ENCODE measurements at regions not wholly inside any gene's neighbourhood (a gene's known extent, or its start where the extent isn't known, plus 50 kb on each side); places are given as distances from the start of the nearest gene placed in this dataset.
"Not testable (repeated sequence)": the region's sequence is repeated elsewhere in the genome, so short reads cannot be mapped to it uniquely, and the experiment has no call there.

DNA sequence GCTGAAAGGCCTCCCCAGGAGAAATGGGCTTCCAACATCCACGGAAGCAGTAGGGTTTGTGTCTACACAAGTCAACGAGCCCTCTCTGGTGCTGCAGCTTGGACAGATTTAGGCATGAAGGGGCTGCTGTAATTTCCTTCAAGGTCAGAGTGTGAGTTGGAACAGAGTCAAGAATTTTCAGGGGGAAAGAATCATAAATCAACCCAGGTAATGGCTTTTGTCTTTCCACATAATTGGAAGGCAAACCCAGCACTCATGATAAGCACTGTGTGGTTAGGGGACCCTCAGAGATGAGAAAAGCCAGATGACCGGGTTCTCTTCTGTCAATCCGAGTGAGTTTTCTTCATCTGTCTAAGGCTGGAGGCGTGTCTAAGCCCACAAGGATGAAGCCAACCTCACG, 78.6 kb upstream of the MXRA5 start:
- Histone ChIP-seq H3K4me3 (no peak overlapping the region), H3K4me1 (no peaks in the 10 kb centered on the region), H3K27ac (no peak overlapping the region), H3K36me3 (no peaks in the 10 kb centered on the region), H3K27me3 (no peaks in the 10 kb centered on the region), H3K9me3 (no peaks in the 10 kb centered on the region)
- TF ChIP-seq, protein P1, sequence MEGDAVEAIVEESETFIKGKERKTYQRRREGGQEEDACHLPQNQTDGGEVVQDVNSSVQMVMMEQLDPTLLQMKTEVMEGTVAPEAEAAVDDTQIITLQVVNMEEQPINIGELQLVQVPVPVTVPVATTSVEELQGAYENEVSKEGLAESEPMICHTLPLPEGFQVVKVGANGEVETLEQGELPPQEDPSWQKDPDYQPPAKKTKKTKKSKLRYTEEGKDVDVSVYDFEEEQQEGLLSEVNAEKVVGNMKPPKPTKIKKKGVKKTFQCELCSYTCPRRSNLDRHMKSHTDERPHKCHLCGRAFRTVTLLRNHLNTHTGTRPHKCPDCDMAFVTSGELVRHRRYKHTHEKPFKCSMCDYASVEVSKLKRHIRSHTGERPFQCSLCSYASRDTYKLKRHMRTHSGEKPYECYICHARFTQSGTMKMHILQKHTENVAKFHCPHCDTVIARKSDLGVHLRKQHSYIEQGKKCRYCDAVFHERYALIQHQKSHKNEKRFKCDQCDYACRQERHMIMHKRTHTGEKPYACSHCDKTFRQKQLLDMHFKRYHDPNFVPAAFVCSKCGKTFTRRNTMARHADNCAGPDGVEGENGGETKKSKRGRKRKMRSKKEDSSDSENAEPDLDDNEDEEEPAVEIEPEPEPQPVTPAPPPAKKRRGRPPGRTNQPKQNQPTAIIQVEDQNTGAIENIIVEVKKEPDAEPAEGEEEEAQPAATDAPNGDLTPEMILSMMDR (IDR thresholded peaks at IDR 0.05), result no peak
- ATAC-seq (no peak), DNase-seq (no peak)
- intact Hi-C loops (cut with DNase I), result no loop called here
- WGBS, 2 donors, result 59 to 67% methylated on average over 6 of the region's 6 CpGs

DNA sequence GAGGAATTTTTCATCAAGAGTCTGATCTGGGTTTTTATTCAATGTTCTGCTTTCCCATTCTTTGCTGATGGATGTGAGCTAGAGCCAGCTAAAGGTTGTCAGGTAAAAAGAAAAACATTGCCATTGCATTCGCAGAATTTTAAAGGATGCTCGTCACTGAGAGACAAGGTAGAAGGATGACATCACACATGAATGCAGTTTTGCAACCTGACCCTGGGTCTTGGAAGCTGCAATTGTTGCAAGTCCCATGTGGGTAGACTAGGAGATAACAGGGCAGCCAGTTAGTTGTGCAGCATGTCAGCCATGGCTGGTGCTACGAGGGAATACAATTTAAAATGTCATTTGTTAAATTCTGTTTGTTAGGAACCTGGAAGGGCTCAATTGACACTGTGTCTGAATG, 73.9 kb upstream of the MXRA5 start:
- ATAC-seq (no peak), DNase-seq (no peak)
- intact Hi-C loops (cut with DNase I), result no loop called here
- peaks cover 0 to 6% (median 0%) of the 10 kb centered on the region in 11 donors for H3K9me3 ChIP-seq
- 86 to 87% methylated on average over 3 of the region's 3 CpGs for WGBS, 2 donors
- H3K4me1 ChIP-seq, result no peaks in the 10 kb centered on the region
- no peak overlapping the region for H3K27ac ChIP-seq
- TF ChIP-seq, protein P1 (IDR thresholded peaks at IDR 0.05), result no peak
- H3K27me3 ChIP-seq, result no peaks in the 10 kb centered on the region
- no peak overlapping the region for H3K4me3 ChIP-seq
- no peaks in the 10 kb centered on the region for H3K36me3 ChIP-seq

DNA sequence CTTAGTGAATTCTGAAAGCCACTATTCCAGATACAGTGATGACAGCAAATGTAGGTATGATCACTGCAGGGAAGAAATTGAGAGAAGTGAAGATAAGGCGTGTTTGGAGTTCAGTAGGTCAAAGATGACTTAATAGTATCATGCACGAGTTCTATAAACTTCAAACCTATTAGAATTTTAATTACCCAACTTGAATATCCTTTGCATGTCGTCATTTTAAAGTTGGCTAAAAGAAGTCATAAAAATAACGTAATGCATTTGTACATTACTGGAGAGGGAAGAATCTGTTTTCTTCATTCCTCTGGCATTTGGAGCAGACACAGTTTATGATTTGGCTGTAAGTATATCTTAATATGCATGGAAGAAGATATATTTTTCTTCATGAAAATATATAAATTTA, 68.6 kb upstream of the MXRA5 start:
- Histone ChIP-seq H3K9me3 (peaks cover 0 to 13% (median 0%) of the 10 kb centered on the region in 11 donors), H3K4me1 (no peaks in the 10 kb centered on the region), H3K27me3 (no peaks in the 10 kb centered on the region), H3K36me3 (no peaks in the 10 kb centered on the region), H3K27ac (no peak overlapping the region), H3K4me3 (no peak overlapping the region)
- ATAC-seq, result no peak
- WGBS, 2 donors, result 68 to 69% methylated on average over 4 of the region's 4 CpGs
- TF ChIP-seq, protein P1 (IDR thresholded peaks at IDR 0.05), result no peak
- no peak for DNase-seq
- intact Hi-C loops (cut with DNase I), result no loop called here

DNA sequence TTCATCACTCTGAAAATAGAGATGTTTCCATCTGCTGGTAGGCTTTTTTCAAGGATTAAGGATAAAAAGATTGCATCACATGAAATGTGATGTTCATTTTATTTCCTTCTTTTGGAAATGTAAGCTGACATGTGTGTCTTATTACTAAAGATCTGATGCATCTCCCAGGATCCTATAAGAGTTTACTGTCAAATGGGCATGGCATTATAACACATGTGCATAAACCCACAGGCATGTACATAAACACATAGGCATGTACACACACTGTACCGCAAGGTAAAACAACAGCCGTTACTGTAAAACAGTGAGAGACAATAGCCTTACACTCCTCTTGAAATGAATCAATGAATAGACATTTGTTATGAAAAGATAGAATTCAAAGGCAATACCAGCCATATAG, 65.2 kb upstream of the MXRA5 start:
- H3K9me3 ChIP-seq, result peaks cover 0 to 13% (median 0%) of the 10 kb centered on the region in 11 donors
- H3K27ac ChIP-seq; ATAC-seq; intact Hi-C loops (cut with DNase I); H3K36me3 ChIP-seq; H3K27me3 ChIP-seq; H3K4me3 ChIP-seq; DNase-seq: not testable (repeated sequence)
- 96 to 98% methylated on average over 2 of the region's 2 CpGs for WGBS, 2 donors
- peaks cover 0 to 15% (median 0%) of the 10 kb centered on the region in 9 donors for H3K4me1 ChIP-seq

DNA sequence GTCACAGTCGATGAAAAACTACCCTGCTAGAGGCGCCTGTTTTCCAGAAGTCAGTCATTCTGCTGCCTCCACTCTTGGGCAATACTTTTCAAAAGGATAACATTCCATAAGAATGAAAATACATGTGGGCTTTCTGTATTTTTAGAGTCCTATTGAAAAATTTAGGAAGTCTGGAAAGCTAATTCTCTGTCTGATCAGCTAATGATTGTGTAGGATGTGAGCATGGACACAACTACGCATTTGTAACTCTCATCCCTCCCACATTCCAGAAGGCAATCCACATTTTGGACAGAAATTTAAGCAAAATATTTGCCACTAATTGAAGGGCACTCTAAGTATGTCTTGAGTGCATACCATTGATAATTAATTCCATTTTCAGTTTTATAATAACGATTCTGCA, 63.5 kb upstream of the MXRA5 start:
- H3K27ac ChIP-seq; H3K4me3 ChIP-seq; ATAC-seq; intact Hi-C loops (cut with DNase I); H3K27me3 ChIP-seq; H3K36me3 ChIP-seq; DNase-seq: not testable (repeated sequence)
- Histone ChIP-seq H3K9me3 (peaks cover 0 to 13% (median 0%) of the 10 kb centered on the region in 11 donors), H3K4me1 (peaks cover 0 to 15% (median 0%) of the 10 kb centered on the region in 9 donors)
- WGBS, 2 donors, result 78 to 85% methylated on average over 4 of the region's 4 CpGs

Measured in heart right ventricle (tissue), 16 donors.